GM21423 (cell line): ENCODE measurements at regions not wholly inside any gene's neighbourhood (a gene's known extent, or its start where the extent isn't known, plus 50 kb on each side); places are given as distances from the start of the nearest gene placed in this dataset.

Experiments
- ATAC-seq: cut with Tn5 transposase; IDR thresholded peaks from one replicate; pipeline ENCODE4 v1.9.1; 2021; ENCODE audit warnings: mild to moderate bottlenecking, moderate library complexity; ENCODE audit not compliant: unreplicated experiment

- no peak for ATAC-seq
These were observed 198.7 kb upstream of the RREB1 start for GRCh38 chr6:6909111-6909510.

GRCh38 chr6:6910734-6911295 lies 196.9 kb upstream of the RREB1 start:
- ATAC-seq: no peak

- no peak for ATAC-seq
These were observed 196.4 kb upstream of the RREB1 start for GRCh38 chr6:6911391-6911790.

- no peak for ATAC-seq
These were observed 194.7 kb upstream of the RREB1 start for GRCh38 chr6:6912817-6913744.

GRCh38 chr6:6915219-6915618 lies 192.5 kb upstream of the RREB1 start:
- no peak for ATAC-seq

- ATAC-seq: no peak
These were observed 191.8 kb upstream of the RREB1 start for GRCh38 chr6:6915813-6916547.

- no peak for ATAC-seq
These were observed 191.2 kb upstream of the RREB1 start for GRCh38 chr6:6916598-6916997.

- ATAC-seq: peak; percentile 61
These were observed 189.4 kb upstream of the RREB1 start for GRCh38 chr6:6918216-6918983.

GRCh38 chr6:6919173-6919572 lies 188.6 kb upstream of the RREB1 start:
- no peak for ATAC-seq

GRCh38 chr6:6920114-6920986 lies 187.4 kb upstream of the RREB1 start:
- no peak for ATAC-seq

- no peak for ATAC-seq
These were observed 186.8 kb upstream of the RREB1 start for GRCh38 chr6:6920987-6921313.

GRCh38 chr6:6922166-6922565 lies 185.6 kb upstream of the RREB1 start:
- ATAC-seq: no peak

- no peak for ATAC-seq
These were observed 184.2 kb upstream of the RREB1 start for GRCh38 chr6:6923605-6924004.

GRCh38 chr6:6924708-6925107 lies 183.1 kb upstream of the RREB1 start:
- no peak for ATAC-seq

GRCh38 chr6:6925391-6926164 lies 182.2 kb upstream of the RREB1 start:
- no peak for ATAC-seq

GRCh38 chr6:6926856-6927255 lies 180.9 kb upstream of the RREB1 start:
- ATAC-seq: no peak

GRCh38 chr6:6927521-6928361 lies 180.0 kb upstream of the RREB1 start:
- ATAC-seq: no peak

- no peak for ATAC-seq
These were observed 177.4 kb upstream of the RREB1 start for GRCh38 chr6:6930223-6930880.
